ENCODE measurements at regions not wholly inside any gene's neighbourhood (a gene's known extent, or its start where the extent isn't known, plus 50 kb on each side); places are given as distances from the start of the nearest gene placed in this dataset.

DNA sequence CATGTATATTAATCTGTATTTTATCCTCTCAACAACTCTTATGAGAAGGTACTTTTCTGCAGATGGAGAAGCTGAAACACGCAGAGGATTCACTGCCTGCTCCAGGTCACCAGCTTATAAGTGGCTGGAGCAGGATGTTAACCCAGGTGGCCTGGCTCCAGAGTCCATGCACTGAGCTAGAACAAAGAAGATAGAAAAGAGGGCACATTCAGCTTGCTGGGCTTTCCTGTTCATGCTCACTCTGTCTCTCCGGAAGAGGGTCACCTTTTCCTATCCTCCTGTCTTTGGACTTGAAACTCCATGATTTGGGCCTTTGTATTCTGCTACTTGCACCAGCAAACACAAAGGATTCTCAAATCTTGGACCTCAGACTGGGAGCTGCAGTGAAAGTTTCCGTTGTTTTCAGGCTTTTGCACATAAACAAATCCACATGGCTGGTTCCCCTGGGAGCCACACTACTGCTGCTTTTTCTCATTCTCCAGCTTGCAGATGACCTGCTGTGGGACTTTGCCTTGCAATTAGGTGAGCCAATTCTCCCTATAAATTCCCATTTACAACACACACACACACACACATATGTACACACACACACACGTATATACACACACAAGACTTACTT, 117.3 kb upstream of the GRK3 start:
- no TSS peak for BruUV-seq (replicated peaks)
- ChIA-PET POLR2A (no interaction called here), CTCF (interaction anchor here (0.5 to 2.1 kb wide), 23 partner anchors 10 to 880 kb away, joined by 3 to 15 read pairs (median 3); no protein-coding TSS in a partner anchor)
- DNase-seq (ENCODE audit: unreplicated experiment) = no peak
- no peak overlapping the region for H3K4me3 Mint-ChIP-seq (ENCODE audit: unreplicated experiment)
- no peaks in the 10 kb centered on the region for H3K27me3 Mint-ChIP-seq (ENCODE audit: insufficient read depth, unreplicated experiment)
- H3K4me1 Mint-ChIP-seq (ENCODE audit: insufficient read depth, unreplicated experiment) = peaks cover 16% of the 10 kb centered on the region
- no peaks in the 10 kb centered on the region for H3K9me3 Mint-ChIP-seq (ENCODE audit: unreplicated experiment)
- H3K36me3 Mint-ChIP-seq (ENCODE audit: insufficient read depth, unreplicated experiment) = peaks cover 13% of the 10 kb centered on the region
- no peak overlapping the region for H3K27ac Mint-ChIP-seq (ENCODE audit: low read depth, unreplicated experiment)
- intact Hi-C loops (cut with micrococcal nuclease) = loop anchor here (5.0 kb wide), 4 partner anchors 45 to 325 kb away; no protein-coding TSS in a partner anchor
- TF ChIP-seq, protein P1, sequence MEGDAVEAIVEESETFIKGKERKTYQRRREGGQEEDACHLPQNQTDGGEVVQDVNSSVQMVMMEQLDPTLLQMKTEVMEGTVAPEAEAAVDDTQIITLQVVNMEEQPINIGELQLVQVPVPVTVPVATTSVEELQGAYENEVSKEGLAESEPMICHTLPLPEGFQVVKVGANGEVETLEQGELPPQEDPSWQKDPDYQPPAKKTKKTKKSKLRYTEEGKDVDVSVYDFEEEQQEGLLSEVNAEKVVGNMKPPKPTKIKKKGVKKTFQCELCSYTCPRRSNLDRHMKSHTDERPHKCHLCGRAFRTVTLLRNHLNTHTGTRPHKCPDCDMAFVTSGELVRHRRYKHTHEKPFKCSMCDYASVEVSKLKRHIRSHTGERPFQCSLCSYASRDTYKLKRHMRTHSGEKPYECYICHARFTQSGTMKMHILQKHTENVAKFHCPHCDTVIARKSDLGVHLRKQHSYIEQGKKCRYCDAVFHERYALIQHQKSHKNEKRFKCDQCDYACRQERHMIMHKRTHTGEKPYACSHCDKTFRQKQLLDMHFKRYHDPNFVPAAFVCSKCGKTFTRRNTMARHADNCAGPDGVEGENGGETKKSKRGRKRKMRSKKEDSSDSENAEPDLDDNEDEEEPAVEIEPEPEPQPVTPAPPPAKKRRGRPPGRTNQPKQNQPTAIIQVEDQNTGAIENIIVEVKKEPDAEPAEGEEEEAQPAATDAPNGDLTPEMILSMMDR (IDR thresholded peaks at IDR 0.05; ENCODE audit: unreplicated experiment) = no peak

DNA sequence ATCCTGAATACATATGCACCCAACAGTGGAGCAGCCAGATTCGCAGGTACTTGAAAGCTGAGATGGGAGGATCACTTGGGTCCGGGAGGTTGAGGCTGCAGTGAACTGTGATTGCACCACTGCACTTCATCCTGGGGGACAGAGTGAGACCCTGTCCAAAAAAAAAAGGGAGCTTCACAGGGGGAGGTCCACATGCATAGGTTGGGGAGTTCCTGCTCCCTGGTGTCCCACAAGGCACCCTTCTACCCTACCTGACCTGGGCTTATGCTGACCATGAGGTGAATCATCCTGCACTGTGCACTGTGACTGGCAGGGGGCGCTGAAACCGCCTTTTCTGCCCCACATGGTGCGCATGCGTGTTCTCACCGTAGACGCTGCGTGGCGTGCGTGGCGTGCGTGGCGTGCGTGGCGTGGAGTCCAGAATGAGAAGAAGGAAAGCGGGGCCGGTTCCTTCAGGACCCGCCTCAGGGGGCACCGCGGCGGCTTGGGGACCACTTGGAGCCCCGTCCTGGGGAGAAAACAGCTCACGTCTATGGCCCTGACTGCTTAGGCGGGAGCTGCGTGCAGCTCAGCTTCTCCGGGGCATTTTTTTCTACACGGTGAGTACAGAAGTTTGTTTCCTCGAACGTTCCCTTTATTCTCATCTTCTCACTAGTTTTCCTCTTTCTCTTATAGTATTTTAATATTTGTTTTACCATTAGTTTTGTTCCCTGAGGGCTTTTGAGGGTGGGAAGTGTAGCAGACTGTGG, 116.6 kb upstream of the GRK3 start:
- intact Hi-C loops (cut with micrococcal nuclease) = loop anchor here (5.0 kb wide), 4 partner anchors 46 to 324 kb away; no protein-coding TSS in a partner anchor
- ChIA-PET CTCF (interaction anchor here (0.5 to 2.1 kb wide), 29 partner anchors 11 to 916 kb away, joined by 3 to 15 read pairs (median 3); no protein-coding TSS in a partner anchor), POLR2A (interaction anchor here (0.6 to 0.7 kb wide), 3 partner anchors 116 to 934 kb away, joined by 3 read pairs; no protein-coding TSS in a partner anchor)
- DNase-seq (ENCODE audit: unreplicated experiment) = peak; percentile 88
- H3K4me1 Mint-ChIP-seq (ENCODE audit: insufficient read depth, unreplicated experiment) = peaks cover 22% of the 10 kb centered on the region
- H3K27me3 Mint-ChIP-seq (ENCODE audit: insufficient read depth, unreplicated experiment) = no peaks in the 10 kb centered on the region
- H3K36me3 Mint-ChIP-seq (ENCODE audit: insufficient read depth, unreplicated experiment) = peaks cover 13% of the 10 kb centered on the region
- peak overlapping the region; percentile 91 for H3K4me3 Mint-ChIP-seq (ENCODE audit: unreplicated experiment)
- H3K9me3 Mint-ChIP-seq (ENCODE audit: unreplicated experiment) = no peaks in the 10 kb centered on the region
- TF ChIP-seq, protein P1 (IDR thresholded peaks at IDR 0.05; ENCODE audit: unreplicated experiment) = peak; percentile 90
- H3K27ac Mint-ChIP-seq (ENCODE audit: low read depth, unreplicated experiment) = peak overlapping the region; percentile 57
- BruUV-seq (replicated peaks) = no TSS peak

- intact Hi-C loops (cut with micrococcal nuclease) = loop anchor here (1.0 to 5.0 kb wide), 5 partner anchors 46 to 324 kb away; no protein-coding TSS in a partner anchor
- H3K4me1 Mint-ChIP-seq (ENCODE audit: insufficient read depth, unreplicated experiment) = peaks cover 24% of the 10 kb centered on the region
- TSS peak; percentile 22 for BruUV-seq (replicated peaks)
Observed at GRCh38 chr22:25448435-25449051, 115.9 kb upstream of the GRK3 start.

More at GRCh38 chr22:25448435-25449051, 115.9 kb upstream of the GRK3 start:
- Mint-ChIP-seq H3K27ac (ENCODE audit: low read depth, unreplicated experiment) (peak overlapping the region; percentile 57), H3K9me3 (ENCODE audit: unreplicated experiment) (no peaks in the 10 kb centered on the region), H3K36me3 (ENCODE audit: insufficient read depth, unreplicated experiment) (peaks cover 13% of the 10 kb centered on the region), H3K27me3 (ENCODE audit: insufficient read depth, unreplicated experiment) (no peaks in the 10 kb centered on the region), H3K4me3 (ENCODE audit: unreplicated experiment) (peak overlapping the region; percentile 91)
- CTCF ChIA-PET = interaction anchor here (0.9 to 2.1 kb wide), 13 partner anchors 10 to 312 kb away, joined by 3 to 15 read pairs (median 3); no protein-coding TSS in a partner anchor
- TF ChIP-seq, protein P1 (IDR thresholded peaks at IDR 0.05; ENCODE audit: unreplicated experiment) = no peak
- POLR2A ChIA-PET = interaction anchor here (0.6 to 0.7 kb wide), 2 partner anchors 115 to 909 kb away, joined by 3 read pairs; no protein-coding TSS in a partner anchor
- peak; percentile 8 for DNase-seq (ENCODE audit: unreplicated experiment)

All from MCF 10A (cell line).